ENCODE measurements at regions not wholly inside any gene's neighbourhood (a gene's known extent, or its start where the extent isn't known, plus 50 kb on each side); places are given as distances from the start of the nearest gene placed in this dataset.

- Mint-ChIP-seq H3K4me1 (ENCODE audit: low read depth) (no peaks in the 10 kb centered on the region), H3K27me3 (peaks cover 2% of the 10 kb centered on the region), H3K4me3 (no peak overlapping the region), H3K36me3 (ENCODE audit: low read depth) (no peaks in the 10 kb centered on the region), H3K9me3 (no peaks in the 10 kb centered on the region), H3K27ac (no peak overlapping the region)
- ChIA-PET CTCF (no interaction called here), POLR2A (no interaction called here)
- DNase-seq = no peak
- no peak for ATAC-seq
- intact Hi-C loops (cut with micrococcal nuclease) = no loop called here
- TF ChIP-seq, protein P1, sequence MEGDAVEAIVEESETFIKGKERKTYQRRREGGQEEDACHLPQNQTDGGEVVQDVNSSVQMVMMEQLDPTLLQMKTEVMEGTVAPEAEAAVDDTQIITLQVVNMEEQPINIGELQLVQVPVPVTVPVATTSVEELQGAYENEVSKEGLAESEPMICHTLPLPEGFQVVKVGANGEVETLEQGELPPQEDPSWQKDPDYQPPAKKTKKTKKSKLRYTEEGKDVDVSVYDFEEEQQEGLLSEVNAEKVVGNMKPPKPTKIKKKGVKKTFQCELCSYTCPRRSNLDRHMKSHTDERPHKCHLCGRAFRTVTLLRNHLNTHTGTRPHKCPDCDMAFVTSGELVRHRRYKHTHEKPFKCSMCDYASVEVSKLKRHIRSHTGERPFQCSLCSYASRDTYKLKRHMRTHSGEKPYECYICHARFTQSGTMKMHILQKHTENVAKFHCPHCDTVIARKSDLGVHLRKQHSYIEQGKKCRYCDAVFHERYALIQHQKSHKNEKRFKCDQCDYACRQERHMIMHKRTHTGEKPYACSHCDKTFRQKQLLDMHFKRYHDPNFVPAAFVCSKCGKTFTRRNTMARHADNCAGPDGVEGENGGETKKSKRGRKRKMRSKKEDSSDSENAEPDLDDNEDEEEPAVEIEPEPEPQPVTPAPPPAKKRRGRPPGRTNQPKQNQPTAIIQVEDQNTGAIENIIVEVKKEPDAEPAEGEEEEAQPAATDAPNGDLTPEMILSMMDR (IDR thresholded peaks at IDR 0.05) = no peak
Observed at GRCh38 chr17:72175787-72176515, 55.1 kb downstream of the SOX9 start.

GRCh38 chr17:72176516-72176851 lies 55.7 kb downstream of the SOX9 start:
- H3K27me3 Mint-ChIP-seq = peaks cover 2% of the 10 kb centered on the region
- intact Hi-C loops (cut with micrococcal nuclease) = no loop called here
- no peak for DNase-seq
- no peak overlapping the region for H3K4me3 Mint-ChIP-seq
- ChIA-PET CTCF (no interaction called here), POLR2A (no interaction called here)
- H3K36me3 Mint-ChIP-seq (ENCODE audit: low read depth) = no peaks in the 10 kb centered on the region
- no peaks in the 10 kb centered on the region for H3K4me1 Mint-ChIP-seq (ENCODE audit: low read depth)
- H3K27ac Mint-ChIP-seq = no peak overlapping the region
- TF ChIP-seq, protein P1 (IDR thresholded peaks at IDR 0.05) = no peak
- ATAC-seq = no peak
- H3K9me3 Mint-ChIP-seq = no peaks in the 10 kb centered on the region

DNA sequence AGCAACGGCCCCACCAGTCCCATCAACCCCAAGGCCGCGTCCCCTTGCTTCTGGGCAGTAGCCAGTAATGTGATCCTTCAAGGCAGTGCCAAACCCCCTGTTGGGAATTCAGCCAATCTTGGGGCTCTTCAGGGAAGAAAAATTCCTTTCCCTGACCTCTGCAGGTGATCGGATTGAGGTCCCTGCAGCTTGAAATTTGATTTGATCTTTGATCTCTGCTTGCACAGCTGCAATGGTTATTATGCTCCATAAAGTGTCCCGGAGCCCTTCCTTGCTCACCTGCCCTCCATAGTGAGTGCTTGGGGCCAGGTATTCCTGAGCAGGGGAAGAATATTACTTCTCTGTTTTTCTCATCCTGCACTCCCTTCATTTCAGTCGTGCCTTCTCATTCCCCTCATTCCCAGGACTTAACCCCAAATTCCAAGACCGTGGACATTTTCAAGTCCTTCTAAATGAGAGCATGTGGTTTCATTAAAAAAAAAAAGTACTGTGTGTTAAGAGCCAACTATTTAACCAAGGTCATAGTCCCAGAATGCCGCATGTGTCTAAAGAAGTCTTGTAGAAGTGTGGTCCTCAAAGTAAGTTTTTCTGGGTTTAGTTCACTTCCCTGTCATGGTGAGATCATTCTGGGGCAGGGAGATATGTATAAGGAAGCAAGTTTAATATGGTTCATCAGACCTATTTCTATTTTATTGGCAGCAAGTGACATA lies 56.3 kb downstream of the SOX9 start:
- no peak overlapping the region for H3K4me3 Mint-ChIP-seq
- DNase-seq = no peak
- ChIA-PET CTCF (no interaction called here), POLR2A (no interaction called here)
- H3K27me3 Mint-ChIP-seq = peaks cover 2% of the 10 kb centered on the region
- no peak overlapping the region for H3K27ac Mint-ChIP-seq
- TF ChIP-seq, protein P1 (IDR thresholded peaks at IDR 0.05) = no peak
- H3K4me1 Mint-ChIP-seq (ENCODE audit: low read depth) = no peaks in the 10 kb centered on the region
- no peaks in the 10 kb centered on the region for H3K9me3 Mint-ChIP-seq
- no peak for ATAC-seq
- no peaks in the 10 kb centered on the region for H3K36me3 Mint-ChIP-seq (ENCODE audit: low read depth)
- intact Hi-C loops (cut with micrococcal nuclease) = no loop called here

DNA sequence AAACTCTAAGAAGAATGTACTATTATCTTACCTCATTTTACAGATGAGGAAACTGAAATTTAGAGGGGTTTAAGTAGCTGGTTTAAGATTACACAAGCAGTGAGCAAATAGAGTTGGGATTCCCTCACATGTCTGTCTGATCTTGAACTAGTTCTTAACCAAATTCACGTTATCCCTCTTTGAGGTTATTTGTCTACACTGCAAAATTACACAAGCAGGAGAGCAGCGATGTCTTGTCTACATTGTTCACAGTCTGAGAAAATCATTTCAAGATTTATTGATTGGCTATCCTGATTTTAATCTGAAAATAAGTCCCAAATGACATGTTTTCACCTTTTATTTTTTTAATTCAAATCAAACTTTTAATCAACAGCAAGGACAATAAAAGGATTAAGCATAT lies 56.9 kb downstream of the SOX9 start:
- TF ChIP-seq, protein P1 (IDR thresholded peaks at IDR 0.05) = no peak

DNA sequence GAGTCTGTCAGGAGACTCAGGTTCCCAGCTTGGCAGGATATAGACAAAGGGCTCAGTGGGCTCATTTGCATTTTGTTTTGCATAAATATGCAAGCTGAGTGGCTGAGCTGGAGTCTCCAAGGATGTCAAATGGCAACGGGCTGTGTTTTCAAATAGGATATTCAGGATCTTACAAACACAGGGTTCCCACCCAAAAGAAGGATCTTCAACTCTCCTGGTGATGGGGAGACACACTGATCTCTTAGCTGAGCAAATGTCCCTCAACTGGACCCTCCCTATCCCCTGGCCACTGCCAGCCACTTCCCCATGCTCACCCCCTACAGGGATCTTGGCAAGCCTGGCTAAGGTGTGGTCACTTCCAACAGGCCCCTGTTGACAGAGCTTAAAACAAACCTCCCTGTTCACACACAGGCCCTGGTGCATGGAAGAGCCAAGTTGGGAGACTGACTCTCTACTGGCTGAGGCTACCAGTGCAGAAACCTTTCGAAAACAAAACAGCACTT lies 61.6 kb downstream of the SOX9 start:
- Mint-ChIP-seq H3K4me1 (ENCODE audit: low read depth) (no peaks in the 10 kb centered on the region), H3K36me3 (ENCODE audit: low read depth) (no peaks in the 10 kb centered on the region), H3K4me3 (no peak overlapping the region), H3K9me3 (peaks cover 2% of the 10 kb centered on the region), H3K27ac (no peak overlapping the region), H3K27me3 (no peaks in the 10 kb centered on the region)
- intact Hi-C loops (cut with micrococcal nuclease) = no loop called here
- CTCF ChIA-PET = no interaction called here
- no peak for DNase-seq
- TF ChIP-seq, protein P1 (IDR thresholded peaks at IDR 0.05) = no peak
- no peak for ATAC-seq
- POLR2A ChIA-PET = no interaction called here

More for the DNA sequence above, 56.9 kb downstream of the SOX9 start:
- Mint-ChIP-seq H3K27me3 (peaks cover 2% of the 10 kb centered on the region), H3K36me3 (ENCODE audit: low read depth) (no peaks in the 10 kb centered on the region), H3K4me1 (ENCODE audit: low read depth) (no peaks in the 10 kb centered on the region), H3K27ac (no peak overlapping the region), H3K4me3 (no peak overlapping the region), H3K9me3 (no peaks in the 10 kb centered on the region)
- ATAC-seq (no peak), DNase-seq (no peak)
- CTCF ChIA-PET = no interaction called here
- intact Hi-C loops (cut with micrococcal nuclease) = no loop called here
- POLR2A ChIA-PET = no interaction called here

Measured in activated CD8-positive, alpha-beta T cell treated with anti-CD3 and anti-CD28 coated beads for 36 hours (primary cell).